ENCODE measurements at regions not wholly inside any gene's neighbourhood (a gene's known extent, or its start where the extent isn't known, plus 50 kb on each side); places are given as distances from the start of the nearest gene placed in this dataset.

DNA sequence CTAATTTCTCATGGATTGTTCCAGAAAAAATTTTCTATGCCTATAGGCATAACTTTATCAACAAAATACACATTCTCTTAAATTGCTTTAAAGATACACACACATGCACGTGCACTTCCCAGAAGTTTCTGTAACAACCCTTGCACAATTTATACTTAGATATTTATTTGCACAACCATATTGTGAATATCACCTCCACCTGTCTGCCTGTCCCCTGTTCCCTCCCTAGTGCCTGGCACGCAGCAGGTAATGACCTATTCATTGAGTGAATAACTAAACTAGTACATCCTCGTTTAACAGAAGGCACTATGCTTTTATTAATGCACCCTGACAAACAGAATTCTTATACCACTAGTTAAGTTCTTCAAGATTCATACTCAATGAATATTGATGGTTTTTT lies 198.9 kb downstream of the BCAS1 start:
- no peaks in the 10 kb centered on the region for H3K27me3 ChIP-seq (ENCODE audit: insufficient read depth, low read length)
- H3T11ph ChIP-seq (ENCODE audit: low read length): no peak overlapping the region
- H3K4ac ChIP-seq (ENCODE audit: low read depth, low read length): no peak overlapping the region
- peaks cover 3% of the 10 kb centered on the region for H3K23me2 ChIP-seq (ENCODE audit: insufficient read length, low read depth, low read length, poor library complexity, severe bottlenecking)
- no peaks in the 10 kb centered on the region; the same call in 1 of the 2 replicates for H3K27me3 Mint-ChIP-seq (ENCODE audit: low read depth)
- no peaks in the 10 kb centered on the region for H4K20me1 ChIP-seq (ENCODE audit: control insufficient read depth, insufficient read depth, insufficient read length)
- H3K79me1 ChIP-seq (ENCODE audit: insufficient read depth, low read depth, low read length, poor library complexity, severe bottlenecking): no peaks in the 10 kb centered on the region
- peak overlapping the region in 1 of 3 experiments; percentile 71; a peak in 1 of 7 replicates for H3K27ac Mint-ChIP-seq
- H4K5ac ChIP-seq (ENCODE audit: insufficient read length, low read depth, low read length): no peak overlapping the region
- no peaks in the 10 kb centered on the region; a peak in 1 of 5 replicates for H3K9me3 Mint-ChIP-seq
- no peak overlapping the region for H2BK20ac ChIP-seq (ENCODE audit: low read depth, low read length, poor library complexity, severe bottlenecking)
- DNase-seq: no peak
- H3K27ac ChIP-seq (ENCODE audit: insufficient read length, low read depth, low read length): no peak overlapping the region
- H3K4me3 Mint-ChIP-seq: no peak overlapping the region
- no peak overlapping the region for H4K91ac ChIP-seq (ENCODE audit: insufficient read length, low read depth, low read length)
- WGBS (ENCODE audit: extremely low coverage, insufficient read length, low lambda C conversion rate): no CpG with 5 or more reads among the region's 3 CpGs
- no peaks in the 10 kb centered on the region for H3K79me2 ChIP-seq (ENCODE audit: insufficient read depth, low read length)
- H2BK5ac ChIP-seq (ENCODE audit: insufficient read length, low read length): no peak overlapping the region
- H2AFZ ChIP-seq (ENCODE audit: low read length): no peak overlapping the region
- H3K18ac ChIP-seq (ENCODE audit: insufficient read length, low read depth, low read length): no peak overlapping the region
- no peak overlapping the region for H4K8ac ChIP-seq (replicated peaks; ENCODE audit: insufficient read length, low read depth, low read length)
- no peaks in the 10 kb centered on the region for H3K36me3 Mint-ChIP-seq (ENCODE audit: insufficient read depth in 1 of 3, low read depth in 3 of 3)
- H3K9ac ChIP-seq (ENCODE audit: extremely low read depth, insufficient read length, low read length): no peak overlapping the region
- H3K56ac ChIP-seq (ENCODE audit: insufficient read length, low read depth, low read length): no peak overlapping the region
- H3K4me1 Mint-ChIP-seq: peaks cover 62% of the 10 kb centered on the region in 2 experiments
- no peak overlapping the region for H2BK12ac ChIP-seq (ENCODE audit: insufficient read length, low read depth, low read length)
- no peak overlapping the region for H2BK120ac ChIP-seq (ENCODE audit: low read depth, low read length, poor library complexity, severe bottlenecking)
- H3K9me3 ChIP-seq (ENCODE audit: control insufficient read depth, low read depth, low read length): no peaks in the 10 kb centered on the region
- no peak overlapping the region for H3K4me2 ChIP-seq (ENCODE audit: insufficient read depth, insufficient read length, low read length)
- no peak overlapping the region for H3K23ac ChIP-seq (ENCODE audit: insufficient read length, low read depth, low read length)
- H3K14ac ChIP-seq (ENCODE audit: insufficient read depth, low read length): no peak overlapping the region
- no peak overlapping the region for H2BK15ac ChIP-seq (ENCODE audit: low read depth, low read length)
- peaks cover 7% of the 10 kb centered on the region; the same call in 1 of the 2 replicates for H3K4me1 ChIP-seq (ENCODE audit: insufficient read depth, low read length)
- TF ChIP-seq, protein P1, sequence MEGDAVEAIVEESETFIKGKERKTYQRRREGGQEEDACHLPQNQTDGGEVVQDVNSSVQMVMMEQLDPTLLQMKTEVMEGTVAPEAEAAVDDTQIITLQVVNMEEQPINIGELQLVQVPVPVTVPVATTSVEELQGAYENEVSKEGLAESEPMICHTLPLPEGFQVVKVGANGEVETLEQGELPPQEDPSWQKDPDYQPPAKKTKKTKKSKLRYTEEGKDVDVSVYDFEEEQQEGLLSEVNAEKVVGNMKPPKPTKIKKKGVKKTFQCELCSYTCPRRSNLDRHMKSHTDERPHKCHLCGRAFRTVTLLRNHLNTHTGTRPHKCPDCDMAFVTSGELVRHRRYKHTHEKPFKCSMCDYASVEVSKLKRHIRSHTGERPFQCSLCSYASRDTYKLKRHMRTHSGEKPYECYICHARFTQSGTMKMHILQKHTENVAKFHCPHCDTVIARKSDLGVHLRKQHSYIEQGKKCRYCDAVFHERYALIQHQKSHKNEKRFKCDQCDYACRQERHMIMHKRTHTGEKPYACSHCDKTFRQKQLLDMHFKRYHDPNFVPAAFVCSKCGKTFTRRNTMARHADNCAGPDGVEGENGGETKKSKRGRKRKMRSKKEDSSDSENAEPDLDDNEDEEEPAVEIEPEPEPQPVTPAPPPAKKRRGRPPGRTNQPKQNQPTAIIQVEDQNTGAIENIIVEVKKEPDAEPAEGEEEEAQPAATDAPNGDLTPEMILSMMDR (conservative IDR thresholded peaks at IDR 0.05): no peak
- no peak overlapping the region for H2AK5ac ChIP-seq (ENCODE audit: insufficient read length, low read length)
